ENCODE measurements at regions not wholly inside any gene's neighbourhood (a gene's known extent, or its start where the extent isn't known, plus 50 kb on each side); places are given as distances from the start of the nearest gene placed in this dataset.

GRCh38 chr6:155915651-155916050, 460.0 kb upstream of the NOX3 start:
- TF ChIP-seq JUND (IDR thresholded peaks at IDR 0.05; ENCODE audit: low read depth), result no peak
- DNase-seq (ENCODE audit: low read depth in 1 of 2, low spot score in 1 of 2), result no peak
- in situ Hi-C loops (cut with HindIII; ENCODE audit: low pct_unique_long_range_greater_than_20kb, low sequenced_read_pairs), result no loop called here

GRCh38 chr6:155913816-155914215, 458.2 kb upstream of the NOX3 start:
- DNase-seq (ENCODE audit: low read depth in 1 of 2, low spot score in 1 of 2), result no peak
- in situ Hi-C loops (cut with HindIII; ENCODE audit: low pct_unique_long_range_greater_than_20kb, low sequenced_read_pairs), result no loop called here
- TF ChIP-seq JUND (IDR thresholded peaks at IDR 0.05; ENCODE audit: low read depth), result no peak

GRCh38 chr6:155909710-155910109, 454.1 kb upstream of the NOX3 start:
- TF ChIP-seq JUND (IDR thresholded peaks at IDR 0.05; ENCODE audit: low read depth), result no peak
- in situ Hi-C loops (cut with HindIII; ENCODE audit: low pct_unique_long_range_greater_than_20kb, low sequenced_read_pairs), result no loop called here
- DNase-seq (ENCODE audit: low read depth in 1 of 2, low spot score in 1 of 2), result no peak

- in situ Hi-C loops (cut with HindIII; ENCODE audit: low pct_unique_long_range_greater_than_20kb, low sequenced_read_pairs), result no loop called here
- no peak for TF ChIP-seq JUND (IDR thresholded peaks at IDR 0.05; ENCODE audit: low read depth)
Observed at GRCh38 chr6:155895641-155896040, 440.0 kb upstream of the NOX3 start.

GRCh38 chr6:155894758-155895157, 439.1 kb upstream of the NOX3 start:
- DNase-seq (ENCODE audit: low read depth in 1 of 2, low spot score in 1 of 2), result no peak
- no peak for TF ChIP-seq JUND (IDR thresholded peaks at IDR 0.05; ENCODE audit: low read depth)
- in situ Hi-C loops (cut with HindIII; ENCODE audit: low pct_unique_long_range_greater_than_20kb, low sequenced_read_pairs), result no loop called here

More at GRCh38 chr6:155895641-155896040, 440.0 kb upstream of the NOX3 start:
- no peak for DNase-seq (ENCODE audit: low read depth in 1 of 2, low spot score in 1 of 2)

- no peak for TF ChIP-seq JUND (IDR thresholded peaks at IDR 0.05; ENCODE audit: low read depth)
- in situ Hi-C loops (cut with HindIII; ENCODE audit: low pct_unique_long_range_greater_than_20kb, low sequenced_read_pairs), result no loop called here
- DNase-seq (ENCODE audit: low read depth in 1 of 2, low spot score in 1 of 2), result no peak
Observed at GRCh38 chr6:155894262-155894661, 438.6 kb upstream of the NOX3 start.

GRCh38 chr6:155890409-155890808, 434.8 kb upstream of the NOX3 start:
- TF ChIP-seq JUND (IDR thresholded peaks at IDR 0.05; ENCODE audit: low read depth), result no peak
- in situ Hi-C loops (cut with HindIII; ENCODE audit: low pct_unique_long_range_greater_than_20kb, low sequenced_read_pairs), result no loop called here

GRCh38 chr6:155889410-155889809, 433.8 kb upstream of the NOX3 start:
- in situ Hi-C loops (cut with HindIII; ENCODE audit: low pct_unique_long_range_greater_than_20kb, low sequenced_read_pairs), result no loop called here
- no peak for TF ChIP-seq JUND (IDR thresholded peaks at IDR 0.05; ENCODE audit: low read depth)
- DNase-seq (ENCODE audit: low read depth in 1 of 2, low spot score in 1 of 2), result no peak

More at GRCh38 chr6:155890409-155890808, 434.8 kb upstream of the NOX3 start:
- DNase-seq (ENCODE audit: low read depth in 1 of 2, low spot score in 1 of 2), result no peak

GRCh38 chr6:155887421-155887820, 431.8 kb upstream of the NOX3 start:
- DNase-seq (ENCODE audit: low read depth in 1 of 2, low spot score in 1 of 2), result no peak
- no peak for TF ChIP-seq JUND (IDR thresholded peaks at IDR 0.05; ENCODE audit: low read depth)
- in situ Hi-C loops (cut with HindIII; ENCODE audit: low pct_unique_long_range_greater_than_20kb, low sequenced_read_pairs), result no loop called here

- in situ Hi-C loops (cut with HindIII; ENCODE audit: low pct_unique_long_range_greater_than_20kb, low sequenced_read_pairs), result no loop called here
- DNase-seq (ENCODE audit: low read depth in 1 of 2, low spot score in 1 of 2), result no peak
- no peak for TF ChIP-seq JUND (IDR thresholded peaks at IDR 0.05; ENCODE audit: low read depth)
Observed at GRCh38 chr6:155883741-155884140, 428.1 kb upstream of the NOX3 start.

GRCh38 chr6:155883334-155883731, 427.7 kb upstream of the NOX3 start:
- DNase-seq (ENCODE audit: low read depth in 1 of 2, low spot score in 1 of 2), result no peak
- in situ Hi-C loops (cut with HindIII; ENCODE audit: low pct_unique_long_range_greater_than_20kb, low sequenced_read_pairs), result no loop called here
- no peak for TF ChIP-seq JUND (IDR thresholded peaks at IDR 0.05; ENCODE audit: low read depth)

GRCh38 chr6:155882527-155883333, 427.1 kb upstream of the NOX3 start:
- in situ Hi-C loops (cut with HindIII; ENCODE audit: low pct_unique_long_range_greater_than_20kb, low sequenced_read_pairs), result no loop called here
- TF ChIP-seq JUND (IDR thresholded peaks at IDR 0.05; ENCODE audit: low read depth), result no peak
- no peak for DNase-seq (ENCODE audit: low read depth in 1 of 2, low spot score in 1 of 2)

GRCh38 chr6:155881826-155882526, 426.3 kb upstream of the NOX3 start:
- DNase-seq (ENCODE audit: low read depth in 1 of 2, low spot score in 1 of 2), result no peak
- no peak for TF ChIP-seq JUND (IDR thresholded peaks at IDR 0.05; ENCODE audit: low read depth)
- in situ Hi-C loops (cut with HindIII; ENCODE audit: low pct_unique_long_range_greater_than_20kb, low sequenced_read_pairs), result no loop called here

Measured in T47D (cell line).